HG02678 (cell line): ENCODE measurements at regions not wholly inside any gene's neighbourhood (a gene's known extent, or its start where the extent isn't known, plus 50 kb on each side); places are given as distances from the start of the nearest gene placed in this dataset.

ENCODE experiments used
- ATAC-seq: cut with Tn5 transposase; IDR thresholded peaks from one replicate; pipeline ENCODE4 v1.9.1; 2021; ENCODE audit warnings: mild to moderate bottlenecking, moderate library complexity; ENCODE audit not compliant: unreplicated experiment

- no peak for ATAC-seq
Observed at GRCh38 chr9:14967450-14968321, 57.5 kb upstream of the FREM1 start.

GRCh38 chr9:14962193-14962882 is 52.1 kb upstream of the FREM1 start:
- ATAC-seq: no peak

- ATAC-seq: no peak
Observed at GRCh38 chr9:14961372-14962068, 51.3 kb upstream of the FREM1 start.

- no peak for ATAC-seq
Observed at GRCh38 chr9:14960881-14961280, 50.7 kb upstream of the FREM1 start.
